Fibroblast of pulmonary artery (primary cell): ENCODE measurements at regions not wholly inside any gene's neighbourhood (a gene's known extent, or its start where the extent isn't known, plus 50 kb on each side); places are given as distances from the start of the nearest gene placed in this dataset.

ENCODE experiments used
- DNase-seq: peaks from one replicate; pipeline ENCODE4 v3.0.0-alpha.2; 2010; ENCODE audit warnings: low read depth
- H3K4me3 ChIP-seq: replicated peaks from 2 replicates; pipeline ENCODE4 v1.5.1; 2011; ENCODE audit warnings: low read depth, mild to moderate bottlenecking, control low read depth, low read length, moderate library complexity
- TF ChIP-seq, protein P1 (sequence below): IDR thresholded peaks from 2 replicates; pipeline ENCODE4 v1.5.1; 2011; ENCODE audit warnings: mild to moderate bottlenecking, control low read depth, low read length, inconsistent platforms; ENCODE audit errors: missing control alignments

DNA sequence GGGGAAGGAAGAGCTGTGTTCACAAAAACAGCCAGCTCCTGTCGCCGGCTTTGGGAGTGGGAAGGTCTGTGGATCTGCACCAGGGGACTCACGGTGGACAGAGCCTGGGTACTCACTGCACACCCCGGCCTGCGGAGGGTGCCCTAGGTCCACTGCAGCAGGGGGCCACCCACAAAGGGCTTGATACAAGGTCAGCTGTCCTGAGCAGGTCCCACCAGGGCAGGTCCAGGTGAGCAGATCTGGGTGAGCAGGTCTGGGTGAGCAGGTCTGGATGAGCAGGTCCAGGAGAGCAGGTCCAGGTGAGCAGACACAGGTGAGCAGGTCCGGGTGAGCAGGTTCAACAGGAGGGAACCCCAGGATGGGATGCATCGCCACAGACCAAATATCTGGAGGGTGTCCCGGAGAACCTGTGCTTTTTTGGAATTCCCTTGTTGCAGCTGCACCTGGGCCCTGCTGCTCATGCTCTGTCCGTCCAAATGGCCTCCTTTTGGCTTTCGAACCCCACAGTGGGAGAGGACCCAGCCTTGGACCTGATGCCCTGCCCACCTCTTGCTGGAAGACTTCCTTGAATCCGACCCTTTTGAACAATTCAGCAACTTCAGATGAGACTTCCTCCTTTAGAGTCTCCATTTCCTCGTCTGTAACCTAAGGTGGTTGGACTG lies 485.3 kb downstream of the TBC1D22A start:
- no peak for DNase-seq
- H3K4me3 ChIP-seq: no peak overlapping the region
- TF ChIP-seq, protein P1, sequence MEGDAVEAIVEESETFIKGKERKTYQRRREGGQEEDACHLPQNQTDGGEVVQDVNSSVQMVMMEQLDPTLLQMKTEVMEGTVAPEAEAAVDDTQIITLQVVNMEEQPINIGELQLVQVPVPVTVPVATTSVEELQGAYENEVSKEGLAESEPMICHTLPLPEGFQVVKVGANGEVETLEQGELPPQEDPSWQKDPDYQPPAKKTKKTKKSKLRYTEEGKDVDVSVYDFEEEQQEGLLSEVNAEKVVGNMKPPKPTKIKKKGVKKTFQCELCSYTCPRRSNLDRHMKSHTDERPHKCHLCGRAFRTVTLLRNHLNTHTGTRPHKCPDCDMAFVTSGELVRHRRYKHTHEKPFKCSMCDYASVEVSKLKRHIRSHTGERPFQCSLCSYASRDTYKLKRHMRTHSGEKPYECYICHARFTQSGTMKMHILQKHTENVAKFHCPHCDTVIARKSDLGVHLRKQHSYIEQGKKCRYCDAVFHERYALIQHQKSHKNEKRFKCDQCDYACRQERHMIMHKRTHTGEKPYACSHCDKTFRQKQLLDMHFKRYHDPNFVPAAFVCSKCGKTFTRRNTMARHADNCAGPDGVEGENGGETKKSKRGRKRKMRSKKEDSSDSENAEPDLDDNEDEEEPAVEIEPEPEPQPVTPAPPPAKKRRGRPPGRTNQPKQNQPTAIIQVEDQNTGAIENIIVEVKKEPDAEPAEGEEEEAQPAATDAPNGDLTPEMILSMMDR: no peak

DNA sequence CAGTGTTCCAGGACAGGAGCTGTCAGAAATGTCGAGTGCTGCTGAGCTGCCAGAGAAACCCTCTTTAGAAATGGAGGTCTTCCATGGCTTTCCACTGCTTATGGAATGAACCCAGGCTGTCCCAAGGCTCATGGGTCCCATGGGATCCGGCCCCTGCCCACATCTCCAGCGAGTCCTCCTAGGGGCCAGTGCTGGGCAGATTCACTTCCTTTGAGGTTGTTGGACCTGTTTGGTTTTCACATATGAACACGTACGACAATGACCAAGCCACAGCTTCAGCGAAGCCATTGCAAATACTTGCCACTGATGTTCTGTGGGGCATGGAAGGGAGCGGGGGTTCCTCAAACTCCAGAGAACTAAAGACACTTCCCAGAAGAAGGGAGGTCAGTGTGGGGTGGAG lies 483.3 kb downstream of the TBC1D22A start:
- H3K4me3 ChIP-seq: no peak overlapping the region
- DNase-seq: no peak
- TF ChIP-seq, protein P1: no peak

DNA sequence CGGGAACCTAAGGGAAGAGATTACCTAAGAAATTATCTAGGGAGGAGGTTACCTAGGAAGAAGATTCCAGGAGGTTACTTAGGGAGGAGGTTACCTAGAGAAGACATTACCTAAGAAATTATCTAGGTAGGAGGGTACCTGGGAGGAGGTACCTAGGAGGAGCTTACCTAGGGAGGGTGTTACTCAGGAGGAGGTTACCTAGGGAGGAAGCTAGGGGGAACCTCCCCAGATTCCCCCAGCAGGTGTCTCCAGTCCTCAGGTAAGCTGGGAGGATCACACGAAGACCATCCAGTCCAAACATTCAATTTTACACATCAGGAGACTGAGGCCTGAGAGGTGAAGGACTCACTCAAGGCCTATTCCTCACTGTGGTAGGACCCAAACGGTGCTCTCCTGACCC lies 482.8 kb downstream of the TBC1D22A start:
- DNase-seq: no peak
- TF ChIP-seq, protein P1: no peak
- no peak overlapping the region for H3K4me3 ChIP-seq

DNA sequence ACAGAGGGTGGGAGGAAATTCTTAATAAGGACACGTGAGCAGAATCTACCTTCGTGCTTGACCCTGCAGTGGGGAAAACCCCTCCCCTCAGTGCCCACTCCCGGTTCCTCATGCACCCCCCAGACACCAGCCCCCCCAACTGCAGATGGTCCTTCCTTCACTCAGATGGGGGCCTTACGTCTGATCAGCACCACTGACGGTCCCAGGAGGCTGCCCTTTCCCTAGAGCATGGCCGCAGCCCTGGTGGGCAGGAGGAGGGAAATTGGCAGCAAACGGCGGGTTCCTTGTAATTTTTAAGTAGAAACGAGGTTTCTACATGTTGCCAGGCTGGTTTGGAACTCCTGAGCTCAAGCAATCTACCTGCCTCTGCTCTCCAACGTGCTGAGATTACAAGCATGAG lies 477.7 kb downstream of the TBC1D22A start:
- TF ChIP-seq, protein P1: no peak
- H3K4me3 ChIP-seq: no peak overlapping the region
- no peak for DNase-seq

DNA sequence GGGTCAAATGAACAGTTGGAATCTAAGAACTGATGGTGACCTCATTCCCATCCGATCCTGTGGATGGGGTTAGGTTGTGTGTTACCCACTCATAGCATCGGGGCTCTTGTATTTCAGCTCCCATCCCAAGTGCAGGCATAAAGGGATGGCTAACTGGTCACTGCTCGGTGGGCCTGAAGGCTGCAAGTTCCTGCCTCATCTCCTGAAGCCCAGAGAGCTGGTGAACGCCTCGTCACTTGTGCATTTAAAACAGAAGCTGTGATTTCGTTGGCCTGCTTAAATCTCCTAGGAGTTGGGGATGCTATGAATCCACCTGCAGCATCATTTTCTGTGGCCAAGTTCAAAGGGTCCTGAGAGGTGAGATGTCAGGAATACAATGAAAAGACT lies 477.0 kb downstream of the TBC1D22A start:
- TF ChIP-seq, protein P1: no peak
- DNase-seq: no peak
- no peak overlapping the region for H3K4me3 ChIP-seq

DNA sequence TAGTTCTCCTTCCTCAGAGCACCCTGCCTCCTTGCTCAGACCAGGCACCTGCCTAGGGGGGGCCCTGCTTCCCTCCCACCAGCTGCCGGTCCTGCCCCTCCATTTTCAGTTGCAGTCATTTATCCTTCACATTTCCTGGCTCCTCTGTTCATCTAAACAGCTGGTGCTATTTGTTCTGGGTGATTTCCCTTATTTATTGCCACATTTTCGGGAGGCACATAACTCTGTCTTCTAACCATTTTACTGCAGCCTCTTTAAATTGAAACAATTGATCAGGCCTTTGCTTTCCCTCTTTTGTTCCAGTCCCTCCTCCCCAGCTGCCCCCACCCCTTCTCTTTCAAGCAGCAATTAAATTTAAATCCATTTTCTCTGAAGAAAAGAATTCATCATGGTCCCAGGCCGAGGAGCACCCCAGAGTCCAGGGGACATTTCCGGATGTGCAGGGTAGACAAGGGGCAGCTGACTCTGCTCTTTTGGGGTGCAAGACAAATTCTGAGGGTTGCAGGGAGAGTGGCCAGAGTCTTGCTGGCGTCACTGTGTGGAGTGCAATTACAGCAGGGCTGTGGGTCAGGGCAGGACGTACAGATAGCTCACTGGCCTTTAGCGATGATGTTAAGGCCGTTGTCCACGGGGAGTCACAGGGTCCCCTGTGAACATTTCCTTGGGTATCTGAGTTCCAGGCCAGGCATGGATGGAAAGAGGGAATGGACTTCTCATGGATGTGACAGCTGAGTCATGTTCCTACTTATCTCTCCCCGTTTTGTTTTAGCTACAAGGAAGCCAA lies 476.4 kb downstream of the TBC1D22A start:
- TF ChIP-seq, protein P1: no peak
- no peak for DNase-seq
- H3K4me3 ChIP-seq: no peak overlapping the region
